Smooth muscle cell (in vitro differentiated cells): ENCODE measurements at regions not wholly inside any gene's neighbourhood (a gene's known extent, or its start where the extent isn't known, plus 50 kb on each side); places are given as distances from the start of the nearest gene placed in this dataset.

Source experiments
- DNase-seq: peaks from one replicate; lab custom pipeline; 2025; ENCODE audit not compliant: unreplicated experiment; lab: John Stamatoyannopoulos, UW
- H2AFZ ChIP-seq: fragments of 200-600 bp; sonication (generic); 2 replicates; pipeline ENCODE4 v1.6.0; 2016; ENCODE audit warnings: antibody characterized with exemption, low read depth, mild to moderate bottlenecking
- H3F3A ChIP-seq: fragments of 200-600 bp; sonication (generic); 2 replicates; pipeline ENCODE4 v1.6.0; 2017; ENCODE audit warnings: antibody characterized with exemption, low read depth
- H3K27ac ChIP-seq: fragments of 200-600 bp; sonication (generic); 2 replicates; pipeline ENCODE4 v1.5.1; 2016; ENCODE audit warnings: low read depth, mild to moderate bottlenecking
- H3K27me3 ChIP-seq: fragments of 200-600 bp; sonication (generic); 2 replicates; pipeline ENCODE4 v1.6.1; 2016; ENCODE audit warnings: low read depth, mild to moderate bottlenecking
- H3K36me3 ChIP-seq: fragments of 200-600 bp; sonication (generic); 2 replicates; pipeline ENCODE4 v1.5.1; 2016; ENCODE audit warnings: low read depth
- H3K4me1 ChIP-seq: fragments of 200-600 bp; sonication (generic); 2 replicates; pipeline ENCODE4 v1.5.1; 2016; ENCODE audit warnings: low read depth
- H3K4me2 ChIP-seq: fragments of 200-600 bp; sonication (generic); 2 replicates; pipeline ENCODE4 v1.6.0; 2016; ENCODE audit warnings: mild to moderate bottlenecking
- H3K4me3 ChIP-seq: fragments of 200-600 bp; sonication (generic); 2 replicates; pipeline ENCODE4 v1.5.1; 2016; ENCODE audit warnings: mild to moderate bottlenecking
- H3K79me2 ChIP-seq: fragments of 200-600 bp; sonication (generic); 2 replicates; pipeline ENCODE4 v1.6.0; 2016; ENCODE audit warnings: low read depth, mild to moderate bottlenecking
- H3K9ac ChIP-seq: fragments of 200-600 bp; sonication (generic); 2 replicates; pipeline ENCODE4 v1.6.0; 2016; ENCODE audit warnings: low read depth
- H3K9me3 ChIP-seq: fragments of 200-600 bp; sonication (generic); replicated peaks from 2 replicates; pipeline ENCODE4 v1.5.1; 2016; ENCODE audit warnings: low read depth
- H4K20me1 ChIP-seq: fragments of 200-600 bp; sonication (generic); 2 replicates; pipeline ENCODE4 v1.6.0; 2016; ENCODE audit warnings: low read depth
- CTCF ChIP-seq: fragments of 200-600 bp; sonication (generic); IDR thresholded peaks from 2 replicates; pipeline ENCODE4 v1.5.1; 2017; ENCODE audit warnings: borderline replicate concordance, mild to moderate bottlenecking, antibody characterized with exemption; ENCODE audit not compliant: insufficient read depth, poor library complexity, severe bottlenecking
- WGBS: methylation state at CpG from one replicate; pipeline ENCODE4 v1.1.7; 2016; ENCODE audit warnings: low lambda C conversion rate; 5-methylcytosine and 5-hydroxymethylcytosine counted together

GRCh38 chr2:65786007-65786717, 353.8 kb upstream of the SPRED2 start:
- Histone ChIP-seq H4K20me1 (no peaks in the 10 kb centered on the region), H3K4me2 (no peak overlapping the region), H3K79me2 (no peaks in the 10 kb centered on the region), H3K9me3 (no peaks in the 10 kb centered on the region), H3K9ac (no peak overlapping the region), H3K4me3 (no peak overlapping the region), H3K36me3 (no peaks in the 10 kb centered on the region), H3K27ac (no peak overlapping the region), H3F3A (no peaks in the 10 kb centered on the region), H3K27me3 (no peaks in the 10 kb centered on the region), H2AFZ (no peak overlapping the region), H3K4me1 (no peaks in the 10 kb centered on the region)
- no peak for TF ChIP-seq CTCF
- DNase-seq: no peak
- 62% methylated on average over 2 of the region's 2 CpGs for WGBS

GRCh38 chr2:65782996-65783650, 350.7 kb upstream of the SPRED2 start:
- H3K27ac ChIP-seq: peak overlapping the region; percentile 36
- no peak overlapping the region for H3K9ac ChIP-seq
- H3K36me3 ChIP-seq: no peaks in the 10 kb centered on the region

GRCh38 chr2:65782186-65782585, 349.8 kb upstream of the SPRED2 start:
- H3K4me2 ChIP-seq: no peak overlapping the region
- no peaks in the 10 kb centered on the region for H3K79me2 ChIP-seq
- no peak for DNase-seq
- no peaks in the 10 kb centered on the region for H4K20me1 ChIP-seq
- no peak overlapping the region for H3K4me3 ChIP-seq
- no peaks in the 10 kb centered on the region for H3K36me3 ChIP-seq
- H3K27ac ChIP-seq: peak overlapping the region; percentile 36
- H3F3A ChIP-seq: no peaks in the 10 kb centered on the region
- no peaks in the 10 kb centered on the region for H3K4me1 ChIP-seq
- no peaks in the 10 kb centered on the region for H3K27me3 ChIP-seq
- no peak overlapping the region for H3K9ac ChIP-seq
- no peak overlapping the region for H2AFZ ChIP-seq
- 91% methylated on average over 1 of the region's 1 CpG for WGBS
- no peak for TF ChIP-seq CTCF
- no peaks in the 10 kb centered on the region for H3K9me3 ChIP-seq

More at GRCh38 chr2:65782996-65783650, 350.7 kb upstream of the SPRED2 start:
- peak overlapping the region; percentile 69 for H3K4me2 ChIP-seq
- no peaks in the 10 kb centered on the region for H3K79me2 ChIP-seq
- no peak overlapping the region for H3K4me3 ChIP-seq
- no peaks in the 10 kb centered on the region for H3K4me1 ChIP-seq
- no peaks in the 10 kb centered on the region for H3K27me3 ChIP-seq
- H2AFZ ChIP-seq: no peak overlapping the region
- no peak for DNase-seq
- no peaks in the 10 kb centered on the region for H4K20me1 ChIP-seq
- no peaks in the 10 kb centered on the region for H3K9me3 ChIP-seq
- no peaks in the 10 kb centered on the region for H3F3A ChIP-seq
- no peak for TF ChIP-seq CTCF
- WGBS: 18% methylated on average over 5 of the region's 5 CpGs

GRCh38 chr2:65781756-65782155, 349.4 kb upstream of the SPRED2 start:
- Histone ChIP-seq H3K9ac (no peak overlapping the region), H3K4me2 (no peak overlapping the region), H3K79me2 (no peaks in the 10 kb centered on the region), H3K4me3 (no peak overlapping the region), H4K20me1 (no peaks in the 10 kb centered on the region), H3K27me3 (no peaks in the 10 kb centered on the region), H3K27ac (no peak overlapping the region), H2AFZ (no peak overlapping the region), H3K9me3 (no peaks in the 10 kb centered on the region), H3F3A (no peaks in the 10 kb centered on the region), H3K4me1 (no peaks in the 10 kb centered on the region), H3K36me3 (no peaks in the 10 kb centered on the region)
- no peak for TF ChIP-seq CTCF
- DNase-seq: no peak
